NCI-H1105 (cell line): ENCODE measurements at regions not wholly inside any gene's neighbourhood (a gene's known extent, or its start where the extent isn't known, plus 50 kb on each side); places are given as distances from the start of the nearest gene placed in this dataset.

Experiments
- DNase-seq: peaks from one replicate; lab custom pipeline; 2025; lab: John Stamatoyannopoulos, UW

DNA sequence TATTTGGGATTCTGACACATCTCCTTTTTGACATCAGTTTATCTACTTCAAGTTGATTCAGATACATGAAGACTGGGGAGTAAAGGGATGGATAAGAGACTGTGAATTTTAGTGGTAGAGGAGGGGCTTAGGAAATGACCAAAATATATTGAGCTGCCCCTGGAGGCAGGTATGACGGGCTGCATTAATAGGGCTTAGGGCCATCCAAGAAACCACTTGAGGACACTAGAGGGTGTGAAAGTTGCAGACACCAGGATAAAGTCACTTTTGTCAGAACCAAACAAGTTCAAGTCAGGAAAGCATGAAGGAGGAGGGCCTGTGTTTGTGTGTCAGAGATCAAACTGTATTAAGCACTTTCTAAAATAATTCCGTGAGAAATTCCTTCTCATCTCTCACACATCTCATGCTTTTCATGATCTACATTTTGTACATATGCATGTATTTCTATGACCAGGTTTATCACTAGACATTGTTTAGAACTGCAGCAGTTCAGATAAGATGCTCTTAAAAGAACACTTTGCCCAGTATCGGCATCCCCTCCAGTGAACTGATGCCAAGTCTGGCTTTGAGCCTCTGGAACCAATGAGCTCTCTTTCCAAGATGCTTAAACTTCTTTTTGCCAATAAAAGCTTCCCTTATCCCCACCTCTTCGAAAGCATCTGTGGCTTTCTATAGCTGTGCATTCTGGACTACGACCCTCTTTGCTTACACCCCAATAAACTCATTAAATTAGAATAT, 136.9 kb downstream of the SLC38A1 start:
- DNase-seq = no peak

DNA sequence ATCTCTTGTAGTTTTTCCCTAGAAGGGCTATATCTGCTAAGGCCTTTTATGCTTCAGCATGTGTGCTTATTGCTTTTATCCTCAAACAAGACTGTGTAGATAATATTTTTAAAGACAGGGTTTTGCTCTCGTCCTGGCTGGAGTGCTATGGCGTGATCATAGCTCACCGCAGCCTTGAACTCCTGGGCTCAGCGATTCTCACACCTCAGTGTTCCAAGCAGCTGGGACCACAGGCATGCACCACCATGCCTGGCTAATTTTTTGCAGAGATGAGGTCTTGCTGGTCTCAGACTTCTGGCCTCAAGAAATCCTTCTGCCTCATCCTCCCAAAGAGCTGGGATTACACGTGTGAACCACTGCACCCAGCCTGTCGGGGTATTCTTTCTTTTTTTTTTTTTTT, 137.3 kb upstream of the SCAF11 start:
- no peak for DNase-seq

DNA sequence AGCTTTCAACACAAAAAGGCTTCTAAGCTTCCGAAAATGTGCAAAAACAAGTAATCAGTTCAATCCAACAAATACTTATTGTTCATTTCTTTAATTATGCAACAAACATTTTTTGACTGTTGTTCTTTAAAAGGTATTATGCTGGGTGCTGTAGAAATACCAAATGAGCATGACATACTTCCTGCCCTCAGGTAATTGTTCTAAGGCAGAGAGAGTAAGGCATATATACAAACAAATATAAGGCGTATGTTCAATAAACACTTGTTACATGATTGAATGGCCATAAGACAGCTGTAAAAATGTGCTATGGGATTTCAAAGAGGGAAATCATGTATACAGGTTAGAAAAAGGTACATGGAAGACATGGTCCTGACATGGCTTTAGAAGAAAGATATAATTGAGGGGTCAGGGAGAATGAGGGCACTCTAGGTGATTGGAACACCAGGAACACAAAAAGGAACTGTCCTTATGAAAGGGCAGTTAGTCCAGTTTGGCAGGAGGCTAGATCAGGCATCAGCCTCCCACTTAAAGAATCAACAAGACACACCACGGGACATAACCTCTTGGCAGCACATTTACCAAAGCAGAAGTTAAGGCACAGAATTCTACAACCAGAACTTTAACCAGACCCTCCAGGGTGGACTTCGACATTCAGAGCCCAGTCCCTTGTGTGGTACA, 135.8 kb upstream of the SCAF11 start:
- no peak for DNase-seq

DNA sequence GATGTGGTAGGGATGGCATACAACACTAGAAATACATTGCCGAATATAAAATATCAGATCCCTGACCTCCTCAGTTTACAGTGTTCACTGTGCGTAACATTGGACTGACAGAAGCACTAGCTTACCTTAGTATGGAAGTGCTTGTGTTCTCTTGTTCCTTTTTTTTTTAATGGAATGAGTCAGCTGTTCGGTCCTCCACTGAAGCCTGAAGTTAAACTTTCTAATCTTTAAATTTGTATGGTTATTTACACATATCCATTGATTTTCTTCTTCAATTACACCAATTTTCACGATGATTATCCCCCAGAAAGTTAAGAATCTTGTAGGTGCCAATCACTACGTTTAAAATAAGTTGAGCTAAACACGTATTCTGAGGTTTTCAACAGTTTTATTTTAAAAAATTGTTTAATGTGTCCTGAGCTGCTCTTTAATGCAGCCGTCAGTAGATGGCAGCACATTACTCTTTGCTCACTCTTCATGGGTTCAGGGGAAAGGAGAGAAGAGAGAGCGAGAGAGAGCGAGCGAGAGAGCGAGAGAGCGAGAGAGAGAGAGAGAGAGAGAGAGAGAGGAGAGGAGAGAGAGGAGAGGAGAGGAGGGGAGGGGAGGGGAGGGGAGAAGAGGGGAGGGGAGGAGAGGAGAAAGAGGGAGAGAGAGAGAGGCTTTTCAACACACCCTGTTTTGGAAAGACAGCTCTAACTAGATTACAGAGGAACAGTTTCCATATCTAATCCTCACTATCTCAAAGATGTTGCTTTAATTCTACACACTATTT, 134.7 kb upstream of the SCAF11 start:
- DNase-seq = peak; percentile 60

DNA sequence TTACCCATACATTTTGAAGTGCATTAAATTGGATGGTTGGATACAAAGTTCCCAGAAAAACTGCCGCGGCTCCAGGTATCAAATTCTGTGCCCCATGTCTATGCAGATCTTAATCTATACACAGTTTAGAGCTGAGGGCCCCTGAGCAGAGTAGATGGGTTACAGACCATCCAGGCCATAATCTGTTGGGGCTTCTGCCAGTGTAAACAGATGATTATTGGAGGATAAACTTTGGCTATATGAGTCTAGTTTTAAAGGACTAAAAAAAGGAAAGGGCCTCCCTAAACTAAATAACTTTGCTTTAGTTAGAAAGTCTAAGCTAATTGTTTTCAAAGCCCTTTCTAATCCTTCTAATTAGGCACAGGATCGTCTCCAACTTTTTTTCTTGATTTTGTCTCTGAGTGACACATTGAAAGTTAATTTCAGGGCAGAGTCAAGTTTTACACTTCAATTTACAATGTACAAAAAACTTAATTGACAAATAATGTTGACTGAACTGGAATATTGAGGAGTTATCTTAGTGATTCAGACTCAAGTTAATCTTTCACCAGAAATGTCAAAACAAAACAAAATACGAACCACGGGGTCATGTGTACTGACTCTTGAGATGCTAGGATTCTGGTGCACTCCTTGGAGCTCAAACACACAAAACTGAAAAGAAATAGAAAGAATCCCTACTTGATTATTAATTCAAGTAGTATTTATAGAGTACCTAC, 133.9 kb upstream of the SCAF11 start:
- DNase-seq = no peak

DNA sequence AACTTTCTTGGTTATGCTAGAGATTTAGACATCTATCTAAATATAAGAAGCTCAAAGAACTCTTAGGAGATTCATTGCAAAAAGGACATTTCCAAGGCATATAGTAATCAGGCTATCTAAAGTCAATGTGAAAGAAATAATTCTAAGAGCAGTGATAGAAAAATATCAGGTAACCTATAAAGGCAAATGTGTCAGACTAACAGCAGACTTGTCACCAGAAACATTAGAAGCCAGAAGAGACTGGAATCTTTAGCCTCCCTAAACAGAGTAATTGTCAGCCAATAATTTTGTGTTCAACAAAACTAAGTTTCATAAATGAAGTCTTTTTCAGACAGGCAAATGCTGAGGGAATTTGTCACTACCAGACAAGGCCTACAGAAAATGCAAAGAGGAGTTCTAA, 122.0 kb upstream of the SCAF11 start:
- DNase-seq = no peak

DNA sequence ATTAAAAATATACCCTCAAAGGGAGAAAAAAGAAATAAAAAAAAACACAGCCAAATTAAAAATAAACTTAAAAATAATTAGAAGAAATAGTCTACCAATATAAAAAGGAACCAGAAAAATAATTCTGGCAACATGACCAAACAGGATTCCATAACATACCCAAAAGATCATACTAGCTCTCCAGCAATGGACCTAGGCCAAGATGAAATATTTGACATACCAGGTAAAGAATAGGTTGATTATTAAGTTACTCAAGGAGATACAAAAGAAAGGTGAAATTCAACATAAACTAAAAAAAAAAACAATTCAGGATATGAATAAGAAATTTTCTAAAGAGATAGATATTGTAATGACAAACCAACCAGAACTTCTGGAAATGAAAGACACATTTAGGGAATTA, 121.3 kb upstream of the SCAF11 start:
- DNase-seq = no peak

DNA sequence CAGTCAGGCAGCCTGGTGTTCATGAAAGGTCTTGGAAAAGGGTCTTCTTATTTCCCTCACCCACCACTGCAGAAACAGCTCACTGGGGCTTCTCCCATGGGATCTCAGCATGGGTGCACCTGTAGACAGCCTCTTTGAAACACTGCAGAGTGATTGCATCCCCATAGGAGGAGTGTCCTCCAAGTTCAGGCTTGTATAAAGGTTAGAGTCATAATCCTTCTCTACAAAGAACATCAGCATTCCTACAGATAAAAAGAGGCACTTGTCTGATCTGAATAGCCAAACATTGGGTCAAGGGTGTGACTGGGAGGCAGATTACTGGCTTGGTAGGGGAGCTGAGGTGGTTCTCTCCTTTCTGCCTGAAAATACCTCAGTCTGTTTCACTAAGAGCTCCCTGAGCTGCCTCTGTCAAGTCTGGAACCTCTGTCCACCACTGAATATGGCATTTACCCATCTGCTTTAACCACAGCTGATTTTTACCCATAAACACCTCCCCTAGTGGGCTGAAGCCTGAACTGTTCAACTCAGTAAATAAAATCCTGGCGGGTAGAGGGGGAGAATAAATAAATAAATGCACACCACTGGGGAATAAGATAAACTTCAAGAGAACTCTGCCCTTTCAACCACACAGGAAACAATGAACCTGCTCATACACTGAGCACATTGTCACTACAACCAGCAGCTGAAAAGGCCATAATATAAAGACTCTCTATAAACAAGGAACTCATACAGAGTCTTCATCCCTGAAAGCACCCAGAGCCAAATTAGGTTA, 120.7 kb upstream of the SCAF11 start:
- no peak for DNase-seq

DNA sequence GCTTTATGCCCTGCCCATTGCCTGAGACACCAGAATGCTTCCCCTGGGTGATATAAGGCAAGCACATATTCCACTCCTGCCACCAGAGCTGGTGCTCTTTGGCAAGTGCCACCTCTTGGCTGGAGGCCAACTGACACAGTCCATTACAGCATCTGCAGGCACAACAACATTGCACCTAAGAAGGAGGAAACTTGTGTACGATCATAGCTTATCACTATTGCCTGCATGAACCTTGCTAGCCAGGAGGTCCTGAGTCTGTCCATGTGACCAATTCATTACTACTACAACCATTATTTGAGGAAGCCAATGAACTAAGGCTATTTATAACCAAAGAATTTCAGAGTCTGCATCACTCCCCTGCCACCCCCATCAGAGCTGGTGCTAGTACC, 119.8 kb upstream of the SCAF11 start:
- peak; percentile 36 for DNase-seq

DNA sequence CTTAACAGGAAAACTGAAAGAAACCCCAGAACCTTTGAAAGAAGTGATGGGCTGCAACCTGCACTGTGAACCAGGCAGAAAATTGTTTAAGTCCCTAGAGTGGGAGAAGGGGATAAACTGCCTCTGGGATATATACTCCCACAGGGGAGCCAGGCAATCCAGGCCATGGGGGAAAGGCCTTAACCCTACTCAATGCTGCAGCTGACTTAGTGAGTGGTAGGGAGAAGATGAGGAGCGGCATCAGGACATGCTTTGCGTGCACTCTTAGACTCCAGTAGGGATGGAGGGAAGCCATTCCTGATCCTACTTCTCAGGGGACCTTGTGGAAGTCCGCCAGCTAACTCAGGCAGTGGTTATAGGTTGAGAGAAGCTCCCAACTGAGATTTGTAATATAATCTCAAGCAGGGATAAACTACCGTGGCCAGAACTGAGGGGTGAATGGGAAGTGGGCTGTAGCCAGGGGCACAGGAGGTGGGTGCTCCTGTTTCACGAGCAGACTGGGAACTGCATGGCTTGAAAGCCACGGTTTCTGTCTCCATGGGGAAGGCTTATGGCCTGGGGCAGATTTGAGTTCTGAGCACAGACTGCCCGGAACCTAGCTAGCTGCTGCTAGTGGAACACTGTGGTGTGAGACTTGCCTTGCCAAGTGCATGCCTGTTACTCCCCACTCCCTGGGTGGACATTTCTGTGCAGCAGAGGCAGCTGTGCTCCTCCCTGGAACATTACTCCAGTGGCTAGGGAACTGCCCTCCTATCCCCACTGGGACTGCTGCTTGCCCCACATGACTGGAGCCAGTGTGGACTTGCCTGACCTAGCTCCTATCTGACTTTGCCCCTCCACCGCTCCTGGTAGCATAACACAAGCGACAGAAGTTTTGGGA, 119.2 kb upstream of the SCAF11 start:
- no peak for DNase-seq

DNA sequence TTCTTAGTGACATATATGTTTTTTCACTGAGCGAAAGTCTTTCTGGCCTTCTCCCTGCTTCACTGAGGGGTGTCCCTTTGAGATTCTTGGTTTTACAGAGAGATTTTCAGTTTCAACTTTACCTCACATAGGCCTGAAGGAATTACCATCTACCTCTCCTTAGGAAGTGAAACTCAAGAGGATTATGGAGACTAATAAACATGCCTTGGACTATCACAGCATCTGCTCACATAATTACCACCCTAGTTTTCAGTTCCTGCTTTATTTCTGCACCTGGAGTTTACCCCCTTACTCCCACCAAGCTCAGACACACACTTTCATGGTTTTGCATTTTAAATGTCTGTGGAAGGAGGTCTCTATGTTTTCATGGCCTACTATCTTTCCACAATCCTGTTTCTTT, 118.3 kb upstream of the SCAF11 start:
- no peak for DNase-seq

DNA sequence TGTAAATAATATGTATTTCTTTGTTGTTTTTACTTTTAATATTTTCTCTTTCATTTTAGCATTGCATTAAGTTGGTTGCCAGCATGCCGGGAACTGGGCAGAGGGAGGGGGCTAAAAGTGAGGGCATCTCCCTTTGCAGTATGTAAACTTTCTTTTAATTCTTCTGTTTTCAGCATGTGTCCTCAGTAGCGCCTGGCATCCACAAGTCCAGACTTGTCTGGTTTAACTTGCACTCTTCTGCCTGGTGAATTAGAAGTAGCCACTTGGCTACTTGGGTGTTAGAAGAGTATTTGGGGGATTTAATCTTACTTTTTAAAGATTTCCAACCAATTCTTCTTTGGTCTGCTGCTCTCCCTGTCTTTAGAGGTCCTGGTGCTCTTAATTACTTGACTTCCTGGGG, 117.2 kb upstream of the SCAF11 start:
- DNase-seq = no peak

DNA sequence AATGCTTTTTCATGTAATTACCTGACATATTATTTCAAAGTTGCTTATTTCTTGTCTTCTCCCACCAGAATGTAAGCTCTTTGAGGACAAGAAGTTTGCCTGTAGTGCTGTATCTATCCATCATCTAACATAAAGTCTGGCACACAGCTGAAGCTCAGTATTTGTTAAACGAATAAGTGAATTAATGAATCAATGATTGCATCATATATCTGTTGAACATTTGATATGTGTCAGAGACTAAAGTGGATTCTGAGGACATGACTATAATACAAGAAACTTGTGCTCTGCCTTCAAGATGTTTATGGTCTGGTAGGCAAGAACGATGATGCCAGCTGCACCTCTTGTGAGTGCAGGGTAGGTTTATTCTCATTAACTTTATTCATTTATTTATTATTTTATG, 115.4 kb upstream of the SCAF11 start:
- no peak for DNase-seq

DNA sequence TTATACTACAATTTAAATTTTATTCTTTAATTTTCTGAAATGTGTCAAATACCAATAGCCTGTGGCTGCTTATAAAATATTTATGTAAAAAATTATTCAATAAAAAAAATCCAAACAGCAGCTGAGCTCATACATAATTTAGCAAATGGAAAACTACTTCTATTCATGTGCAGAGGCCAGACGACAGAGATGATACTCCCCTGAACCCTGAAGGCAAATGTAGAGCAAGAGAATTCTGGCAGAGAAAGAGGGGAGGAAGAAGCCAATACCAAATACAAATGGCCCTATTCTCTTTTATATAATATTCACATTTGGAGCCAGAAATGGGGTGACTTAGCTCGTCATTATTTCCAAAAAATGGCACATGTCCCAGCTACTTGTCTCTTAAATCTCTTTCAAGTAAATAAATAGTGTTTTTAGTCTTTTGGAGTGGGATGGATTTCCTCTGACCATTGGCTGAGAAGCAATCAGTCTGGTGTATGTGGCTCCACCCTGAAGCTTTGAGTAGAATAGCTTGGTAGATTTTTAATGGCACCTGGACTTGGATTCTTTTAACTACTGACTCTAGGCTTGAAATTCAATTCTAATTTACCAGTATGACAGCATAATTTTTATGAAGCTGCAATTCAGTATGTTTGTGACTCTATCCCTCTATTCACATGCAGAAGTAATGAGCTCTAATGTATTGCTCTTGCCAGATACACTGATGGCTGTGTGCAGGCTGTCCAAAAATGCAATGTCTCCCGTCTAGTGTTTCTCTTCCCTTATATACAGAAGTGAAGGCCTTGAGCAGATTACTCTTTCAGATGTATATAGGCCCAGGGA, 113.4 kb upstream of the SCAF11 start:
- no peak for DNase-seq

DNA sequence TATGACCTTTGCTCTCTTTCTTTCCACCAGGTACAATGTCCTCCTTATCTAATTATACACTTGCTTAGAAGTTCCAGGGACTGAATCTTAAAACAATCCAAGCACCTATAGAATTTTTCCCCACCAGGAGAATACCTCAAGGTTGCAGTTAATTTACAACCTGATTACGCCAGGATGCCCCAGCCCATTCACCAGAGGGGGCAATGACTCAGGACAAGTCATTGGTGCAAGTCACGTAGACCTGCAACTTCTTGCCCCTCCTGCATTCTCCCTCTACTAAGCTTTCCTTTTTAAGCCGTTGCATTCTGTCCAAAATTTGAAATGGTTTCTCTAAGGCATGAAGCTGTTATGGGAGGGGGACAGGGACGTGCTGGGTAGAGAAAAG, 111.1 kb upstream of the SCAF11 start:
- no peak for DNase-seq

DNA sequence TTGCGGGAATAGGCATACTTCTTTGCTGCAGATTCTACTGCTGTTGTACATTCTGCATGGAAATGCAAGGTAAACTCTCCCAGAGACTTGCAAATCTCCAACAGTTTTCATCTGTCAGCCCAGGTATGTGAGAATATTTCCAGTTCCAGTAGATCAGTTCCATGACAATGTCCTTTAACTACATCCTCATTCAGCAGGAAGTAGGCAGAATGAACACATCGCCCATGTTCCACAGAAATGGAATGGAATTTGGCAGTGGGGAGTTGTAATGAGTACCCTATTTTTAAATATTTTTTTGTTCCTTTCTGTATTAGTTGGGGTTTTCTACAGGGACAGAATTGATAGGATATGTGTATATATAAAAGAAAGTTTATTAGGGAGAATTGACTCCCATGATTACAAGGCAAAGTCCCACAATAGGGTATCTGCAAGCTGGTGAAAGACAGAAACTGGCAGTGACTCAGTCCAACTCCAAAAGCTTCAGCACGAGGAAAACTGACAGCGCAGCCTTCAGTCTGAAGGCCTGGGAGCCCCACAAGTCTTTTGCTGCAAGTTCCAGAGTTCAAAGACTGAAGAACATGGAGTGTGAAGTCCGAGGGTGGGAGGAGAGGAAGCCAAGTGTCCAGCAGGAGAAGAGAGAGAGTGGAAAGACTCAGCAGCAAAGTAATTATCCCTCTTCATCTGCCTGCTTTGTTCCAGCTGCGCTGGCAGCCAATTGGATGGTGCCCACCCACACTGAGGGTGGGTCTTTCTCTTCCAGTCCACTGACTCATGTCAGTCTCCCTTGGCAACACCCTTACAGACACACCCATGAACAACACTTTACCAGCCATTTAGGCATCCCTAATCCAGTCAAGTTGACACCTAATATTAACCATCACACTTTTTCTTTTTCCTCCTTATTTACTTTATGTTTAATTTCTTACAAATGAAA, 110.4 kb upstream of the SCAF11 start:
- DNase-seq = no peak

DNA sequence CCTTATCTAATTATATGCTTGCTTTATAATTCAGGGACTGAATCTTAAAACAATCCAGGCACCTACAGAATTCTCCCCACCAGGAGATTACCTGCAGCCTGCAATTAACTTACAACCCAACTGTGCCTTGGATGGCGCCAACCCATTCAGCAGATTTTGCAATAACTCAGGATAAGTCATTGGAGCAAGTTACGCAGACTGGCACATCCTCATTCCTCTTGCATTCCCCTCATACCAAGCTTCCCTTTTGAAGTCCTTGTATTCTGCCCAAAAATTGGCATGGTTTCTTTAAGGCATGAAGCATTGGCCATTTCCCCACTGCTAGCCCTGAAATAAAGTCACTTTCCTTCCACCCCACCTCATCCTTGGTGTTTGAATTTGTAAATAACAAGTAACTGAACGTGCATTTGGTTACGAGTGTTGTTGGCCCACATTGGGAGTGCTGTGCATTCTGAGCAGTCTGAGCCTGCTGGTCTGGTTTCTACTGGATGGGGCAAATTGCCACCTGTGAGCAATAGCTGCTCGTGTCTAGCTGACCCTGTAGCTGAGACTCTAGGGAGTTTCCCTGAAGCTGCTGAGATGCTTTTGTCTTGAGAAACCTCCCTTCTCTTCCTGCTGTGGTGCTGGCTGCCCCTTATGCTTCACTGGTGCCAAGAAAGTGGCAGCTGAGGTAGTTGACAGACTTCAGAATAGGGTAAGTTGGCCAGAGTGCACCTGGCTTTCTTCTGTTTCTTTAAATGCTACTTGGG, 99.2 kb upstream of the SCAF11 start:
- no peak for DNase-seq

DNA sequence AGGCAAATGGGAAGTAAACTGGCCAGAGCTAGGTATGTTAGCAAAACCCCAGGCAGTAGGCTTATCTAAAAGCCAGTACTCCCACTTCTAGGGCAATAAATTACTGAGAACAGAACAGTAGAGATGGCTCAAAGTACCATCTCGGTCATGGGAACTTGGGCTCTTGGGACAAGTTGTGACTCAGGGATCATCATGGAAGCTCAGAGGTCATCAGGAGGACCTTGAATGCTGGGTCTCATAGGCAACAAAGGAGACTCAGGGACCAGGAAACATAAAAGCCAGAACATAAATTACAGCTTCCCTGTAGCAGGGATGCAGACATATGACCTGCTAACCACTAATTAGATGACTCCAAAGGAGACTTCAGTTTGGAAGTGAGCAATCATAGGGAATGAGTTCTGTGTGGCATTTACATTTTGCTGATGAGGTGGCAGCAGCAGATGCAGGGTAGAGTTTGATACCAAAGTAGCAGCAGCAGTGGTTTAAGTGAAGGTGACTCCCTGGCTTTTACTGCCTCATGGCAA, 97.6 kb upstream of the SCAF11 start:
- no peak for DNase-seq
